Type B pancreatic cell (in vitro differentiated cells): ENCODE measurements at regions not wholly inside any gene's neighbourhood (a gene's known extent, or its start where the extent isn't known, plus 50 kb on each side); places are given as distances from the start of the nearest gene placed in this dataset.

Source experiments
- DNase-seq: peaks from one replicate; pipeline ENCODE4 v3.0.0; 2021; ENCODE audit warnings: mixed read lengths; ENCODE audit not compliant: unreplicated experiment; ENCODE audit errors: extremely low spot score
- H3K27ac Mint-ChIP-seq: 2 replicates; pipeline ENCODE4 v1.8.0; 2021; ENCODE audit warnings: mild to moderate bottlenecking, mixed read lengths
- H3K27me3 Mint-ChIP-seq: 2 replicates; pipeline ENCODE4 v1.8.0; 2021; ENCODE audit warnings: mixed read lengths
- H3K36me3 Mint-ChIP-seq: 2 replicates; pipeline ENCODE4 v1.8.0; 2021; ENCODE audit warnings: mixed read lengths
- H3K4me1 Mint-ChIP-seq: one replicate; pipeline ENCODE4 v1.8.0; 2021; ENCODE audit warnings: mixed read lengths; ENCODE audit not compliant: unreplicated experiment
- H3K4me3 Mint-ChIP-seq: 2 replicates; pipeline ENCODE4 v1.8.0; 2021; ENCODE audit warnings: mild to moderate bottlenecking, mixed read lengths
- H3K9me3 Mint-ChIP-seq: 2 replicates; pipeline ENCODE4 v1.8.0; 2021; ENCODE audit warnings: mixed read lengths
- CTCF ChIP-seq: fragments of 200-600 bp; sonication (generic); conservative IDR thresholded peaks from 2 replicates; pipeline ENCODE4 v1.5.0; 2021; ENCODE audit warnings: antibody characterized with exemption, mild to moderate bottlenecking

GRCh38 chr18:78809845-78810244 is 169.8 kb upstream of the SALL3 start:
- Mint-ChIP-seq H3K4me3 (no peak overlapping the region), H3K4me1 (peaks cover 4% of the 10 kb centered on the region), H3K36me3 (no peaks in the 10 kb centered on the region), H3K27ac (no peak overlapping the region), H3K27me3 (peaks cover 26% of the 10 kb centered on the region), H3K9me3 (no peaks in the 10 kb centered on the region)
- TF ChIP-seq CTCF = no peak
- no peak for DNase-seq

- no peaks in the 10 kb centered on the region for H3K9me3 Mint-ChIP-seq
These were observed 168.9 kb upstream of the SALL3 start for GRCh38 chr18:78810706-78811105.

DNA sequence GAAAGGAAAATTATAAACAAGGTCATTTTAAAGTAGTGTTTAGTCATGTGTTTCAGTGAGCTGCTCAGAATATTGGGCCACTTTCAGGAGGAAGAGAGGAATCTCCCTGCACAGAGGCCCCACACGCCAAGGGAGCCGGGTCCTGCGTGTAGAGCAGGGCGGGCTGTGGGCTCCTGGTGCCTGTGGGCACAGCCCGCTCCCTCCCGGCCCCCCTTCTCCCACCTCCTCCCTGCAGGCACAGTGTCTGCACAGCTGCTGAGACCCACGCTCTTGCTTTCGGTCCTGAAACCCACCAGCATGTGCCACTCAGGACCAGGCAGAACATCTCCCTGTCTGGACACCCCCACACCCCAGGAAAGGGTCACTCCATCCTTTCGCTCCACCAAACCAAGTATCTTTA is 167.6 kb upstream of the SALL3 start:
- DNase-seq = no peak
- H3K36me3 Mint-ChIP-seq = no peaks in the 10 kb centered on the region
- no peaks in the 10 kb centered on the region for H3K9me3 Mint-ChIP-seq
- peaks cover 36% of the 10 kb centered on the region for H3K27me3 Mint-ChIP-seq
- no peak overlapping the region for H3K4me3 Mint-ChIP-seq
- peaks cover 4% of the 10 kb centered on the region for H3K4me1 Mint-ChIP-seq
- TF ChIP-seq CTCF = no peak
- H3K27ac Mint-ChIP-seq = no peak overlapping the region

More at GRCh38 chr18:78810706-78811105, 168.9 kb upstream of the SALL3 start:
- DNase-seq = no peak
- peaks cover 4% of the 10 kb centered on the region for H3K4me1 Mint-ChIP-seq
- no peak for TF ChIP-seq CTCF
- H3K36me3 Mint-ChIP-seq = no peaks in the 10 kb centered on the region
- no peak overlapping the region for H3K4me3 Mint-ChIP-seq
- H3K27ac Mint-ChIP-seq = no peak overlapping the region
- H3K27me3 Mint-ChIP-seq = peaks cover 32% of the 10 kb centered on the region

GRCh38 chr18:78813156-78813555 is 166.5 kb upstream of the SALL3 start:
- Mint-ChIP-seq H3K36me3 (no peaks in the 10 kb centered on the region), H3K4me3 (no peak overlapping the region), H3K27ac (no peak overlapping the region), H3K9me3 (no peaks in the 10 kb centered on the region), H3K27me3 (peaks cover 30% of the 10 kb centered on the region), H3K4me1 (peaks cover 4% of the 10 kb centered on the region)
- no peak for DNase-seq
- no peak for TF ChIP-seq CTCF

- no peak overlapping the region for H3K4me3 Mint-ChIP-seq
- no peak for DNase-seq
- peaks cover 4% of the 10 kb centered on the region for H3K4me1 Mint-ChIP-seq
- H3K36me3 Mint-ChIP-seq = no peaks in the 10 kb centered on the region
- H3K9me3 Mint-ChIP-seq = no peaks in the 10 kb centered on the region
- no peak for TF ChIP-seq CTCF
- H3K27ac Mint-ChIP-seq = no peak overlapping the region
- peaks cover 28% of the 10 kb centered on the region for H3K27me3 Mint-ChIP-seq
These were observed 165.5 kb upstream of the SALL3 start for GRCh38 chr18:78813936-78814710.
